ENCODE measurements at regions not wholly inside any gene's neighbourhood (a gene's known extent, or its start where the extent isn't known, plus 50 kb on each side); places are given as distances from the start of the nearest gene placed in this dataset.

DNA sequence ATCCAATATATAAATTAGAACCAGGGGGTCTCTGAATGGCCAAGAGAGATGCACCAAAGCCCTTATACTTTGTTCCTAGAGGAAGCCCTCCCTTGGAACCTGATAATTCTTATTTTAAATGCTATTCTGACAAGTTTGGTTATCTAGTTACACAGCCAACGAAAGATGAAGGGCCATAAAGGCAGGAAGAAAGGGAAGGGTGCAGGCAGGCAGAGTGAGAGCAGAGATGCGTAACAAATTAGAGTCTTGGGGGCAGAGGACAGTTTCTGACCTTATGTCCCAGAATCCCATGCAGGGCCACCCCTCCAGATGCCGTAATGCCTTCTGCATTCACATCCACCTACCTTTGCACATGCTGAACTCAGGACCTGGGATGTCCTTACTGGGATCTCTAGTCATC is 344.6 kb upstream of the ARID1B start:
- no peak for TF ChIP-seq BHLHE40 (IDR thresholded peaks at IDR 0.05; ENCODE audit: low read depth, low read length)
- TF ChIP-seq, protein P1, sequence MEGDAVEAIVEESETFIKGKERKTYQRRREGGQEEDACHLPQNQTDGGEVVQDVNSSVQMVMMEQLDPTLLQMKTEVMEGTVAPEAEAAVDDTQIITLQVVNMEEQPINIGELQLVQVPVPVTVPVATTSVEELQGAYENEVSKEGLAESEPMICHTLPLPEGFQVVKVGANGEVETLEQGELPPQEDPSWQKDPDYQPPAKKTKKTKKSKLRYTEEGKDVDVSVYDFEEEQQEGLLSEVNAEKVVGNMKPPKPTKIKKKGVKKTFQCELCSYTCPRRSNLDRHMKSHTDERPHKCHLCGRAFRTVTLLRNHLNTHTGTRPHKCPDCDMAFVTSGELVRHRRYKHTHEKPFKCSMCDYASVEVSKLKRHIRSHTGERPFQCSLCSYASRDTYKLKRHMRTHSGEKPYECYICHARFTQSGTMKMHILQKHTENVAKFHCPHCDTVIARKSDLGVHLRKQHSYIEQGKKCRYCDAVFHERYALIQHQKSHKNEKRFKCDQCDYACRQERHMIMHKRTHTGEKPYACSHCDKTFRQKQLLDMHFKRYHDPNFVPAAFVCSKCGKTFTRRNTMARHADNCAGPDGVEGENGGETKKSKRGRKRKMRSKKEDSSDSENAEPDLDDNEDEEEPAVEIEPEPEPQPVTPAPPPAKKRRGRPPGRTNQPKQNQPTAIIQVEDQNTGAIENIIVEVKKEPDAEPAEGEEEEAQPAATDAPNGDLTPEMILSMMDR (IDR thresholded peaks at IDR 0.05) = no peak
- TF ChIP-seq POLR2A (IDR thresholded peaks at IDR 0.05; ENCODE audit: low read length) = no peak
- TF ChIP-seq SMC3 (IDR thresholded peaks at IDR 0.05) = no peak

Measured in A549 (cell line).